RWPE1 (cell line): ENCODE measurements at regions not wholly inside any gene's neighbourhood (a gene's known extent, or its start where the extent isn't known, plus 50 kb on each side); places are given as distances from the start of the nearest gene placed in this dataset.

Source experiments
- CTCF ChIA-PET: fragments of 350-600 bp; sonication (Branson Sonifier 250); formaldehyde crosslinking; extraction: SDS; loops from one replicate; lab custom pipeline; 2021; lab: Yijun Ruan, JAX
- POLR2A ChIA-PET: fragments of 400-600 bp; formaldehyde crosslinking; extraction: SDS; loops from one replicate; lab custom pipeline; 2020; ENCODE audit warnings: antibody characterized with exemption; ENCODE audit not compliant: low non-redundant PET; lab: Yijun Ruan, JAX
- DNase-seq: peaks from one replicate; pipeline ENCODE4 v3.0.0; 2012; ENCODE audit warnings: low spot score
- H3K27ac ChIP-seq: fragments of 450-650 bp; 2 replicates; pipeline ENCODE4 v1.5.1; 2017
- CTCF ChIP-seq: fragments of 450-650 bp; conservative IDR thresholded peaks from 2 replicates; pipeline ENCODE4 v1.5.1; 2017; ENCODE audit warnings: low read depth, mild to moderate bottlenecking

GRCh38 chr18:34023471-34023870 lies 201.2 kb downstream of the NOL4 start:
- H3K27ac ChIP-seq: no peak overlapping the region
- CTCF ChIA-PET: no interaction called here
- POLR2A ChIA-PET: no interaction called here
- no peak for TF ChIP-seq CTCF
- DNase-seq: no peak

- no peak for DNase-seq
- TF ChIP-seq CTCF: no peak
- ChIA-PET POLR2A (no interaction called here), CTCF (no interaction called here)
- H3K27ac ChIP-seq: no peak overlapping the region
Measured at GRCh38 chr18:34018336-34018735, 206.4 kb downstream of the NOL4 start.

- no peak for DNase-seq
- ChIA-PET CTCF (no interaction called here), POLR2A (no interaction called here)
- no peak for TF ChIP-seq CTCF
- H3K27ac ChIP-seq: no peak overlapping the region
Measured at GRCh38 chr18:34003687-34004086, 221.0 kb downstream of the NOL4 start.

- ChIA-PET CTCF (no interaction called here), POLR2A (no interaction called here)
- no peak for DNase-seq
- H3K27ac ChIP-seq: no peak overlapping the region
- no peak for TF ChIP-seq CTCF
Measured at GRCh38 chr18:34002130-34002529, 222.6 kb downstream of the NOL4 start.

GRCh38 chr18:34001376-34001775 lies 223.3 kb downstream of the NOL4 start:
- CTCF ChIA-PET: no interaction called here
- DNase-seq: no peak
- POLR2A ChIA-PET: no interaction called here
- TF ChIP-seq CTCF: no peak
- H3K27ac ChIP-seq: no peak overlapping the region

- ChIA-PET CTCF (no interaction called here), POLR2A (no interaction called here)
- TF ChIP-seq CTCF: no peak
- no peak overlapping the region for H3K27ac ChIP-seq
- DNase-seq: no peak
Measured at GRCh38 chr18:33987206-33987605, 237.5 kb downstream of the NOL4 start.

- DNase-seq: no peak
- TF ChIP-seq CTCF: no peak
- no peak overlapping the region for H3K27ac ChIP-seq
- POLR2A ChIA-PET: no interaction called here
- CTCF ChIA-PET: no interaction called here
Measured at GRCh38 chr18:33983126-33983525, 241.6 kb downstream of the NOL4 start.
